ENCODE measurements at regions not wholly inside any gene's neighbourhood (a gene's known extent, or its start where the extent isn't known, plus 50 kb on each side); places are given as distances from the start of the nearest gene placed in this dataset.
"Not testable (repeated sequence)": the region's sequence is repeated elsewhere in the genome, so short reads cannot be mapped to it uniquely, and the experiment has no call there.

- DNase-seq (peak; percentile 23), ATAC-seq (peak; percentile 74)
- H3K9me3 Mint-ChIP-seq (ENCODE audit: insufficient read depth); POLR2A ChIA-PET; CTCF ChIA-PET; H3K4me3 Mint-ChIP-seq; H3K36me3 Mint-ChIP-seq (ENCODE audit: low read depth); H3K27me3 Mint-ChIP-seq (ENCODE audit: low read depth): not testable (repeated sequence)
- peaks cover 30% of the 10 kb centered on the region for H3K4me1 Mint-ChIP-seq (ENCODE audit: low read depth)
- H3K27ac Mint-ChIP-seq = peak overlapping the region; percentile 30
Observed at GRCh38 chr2:87525497-87525991, 222.3 kb upstream of the PLGLB2 start.

GRCh38 chr2:87526258-87526657 lies 221.6 kb upstream of the PLGLB2 start:
- CTCF ChIA-PET; H3K4me3 Mint-ChIP-seq; DNase-seq; H3K36me3 Mint-ChIP-seq (ENCODE audit: low read depth); POLR2A ChIA-PET; H3K27me3 Mint-ChIP-seq (ENCODE audit: low read depth); H3K27ac Mint-ChIP-seq; H3K9me3 Mint-ChIP-seq (ENCODE audit: insufficient read depth): not testable (repeated sequence)
- H3K4me1 Mint-ChIP-seq (ENCODE audit: low read depth) = peaks cover 26% of the 10 kb centered on the region
- ATAC-seq = peak; percentile 43

- H3K9me3 Mint-ChIP-seq (ENCODE audit: insufficient read depth); ATAC-seq; H3K36me3 Mint-ChIP-seq (ENCODE audit: low read depth); CTCF ChIA-PET; H3K27me3 Mint-ChIP-seq (ENCODE audit: low read depth); POLR2A ChIA-PET; DNase-seq; H3K27ac Mint-ChIP-seq; H3K4me3 Mint-ChIP-seq: not testable (repeated sequence)
- peaks cover 15% of the 10 kb centered on the region for H3K4me1 Mint-ChIP-seq (ENCODE audit: low read depth)
Observed at GRCh38 chr2:87531968-87532715, 215.7 kb upstream of the PLGLB2 start.

DNA sequence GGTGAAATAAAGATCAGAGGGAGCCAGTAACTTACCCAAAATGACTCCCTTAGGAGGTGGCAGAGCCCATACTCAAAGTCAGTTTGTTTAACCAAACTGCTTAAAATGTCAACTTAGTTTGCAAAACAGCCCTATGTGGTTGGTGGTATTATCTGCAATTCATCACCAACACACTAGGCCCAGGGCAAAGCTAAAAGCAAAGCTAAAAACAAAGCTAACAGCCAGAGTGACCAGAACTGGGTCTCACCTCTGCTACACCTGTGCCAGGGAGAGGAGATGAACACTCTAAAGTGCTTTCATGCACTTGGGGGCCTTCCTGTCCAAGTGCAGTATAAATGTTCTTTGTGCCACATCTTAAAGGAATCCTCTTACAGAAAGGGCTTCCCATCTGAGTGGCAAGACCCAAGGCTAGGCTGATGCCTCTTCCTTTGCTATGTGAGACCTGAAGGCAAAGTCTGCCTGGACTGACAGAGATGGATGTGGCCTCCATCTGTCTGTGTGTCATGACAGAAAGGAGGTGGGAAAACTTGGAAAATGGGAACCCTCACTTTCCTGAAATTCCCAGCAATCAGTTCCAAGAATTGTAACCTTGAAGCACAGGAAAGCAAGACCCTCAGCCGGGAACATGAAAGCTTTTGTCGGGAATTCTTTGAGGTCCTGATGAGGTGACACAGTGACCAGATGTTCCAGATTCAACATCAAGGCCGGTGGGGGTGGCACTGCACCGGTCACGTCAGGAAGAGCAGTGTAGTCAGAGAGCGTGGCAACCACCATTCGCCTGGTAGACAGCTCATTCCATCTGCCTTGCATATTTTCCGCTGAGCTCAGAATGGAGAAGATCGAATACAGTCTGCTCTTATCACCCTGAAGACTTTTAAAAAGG lies 214.3 kb upstream of the PLGLB2 start:
- H3K27ac Mint-ChIP-seq; H3K36me3 Mint-ChIP-seq (ENCODE audit: low read depth); H3K9me3 Mint-ChIP-seq (ENCODE audit: insufficient read depth); POLR2A ChIA-PET; H3K4me3 Mint-ChIP-seq; CTCF ChIA-PET; DNase-seq; H3K27me3 Mint-ChIP-seq (ENCODE audit: low read depth): not testable (repeated sequence)
- H3K4me1 Mint-ChIP-seq (ENCODE audit: low read depth) = peaks cover 19% of the 10 kb centered on the region
- ATAC-seq = peak; percentile 9

GRCh38 chr2:87534273-87534889 lies 213.5 kb upstream of the PLGLB2 start:
- H3K27ac Mint-ChIP-seq; ATAC-seq; DNase-seq; H3K4me3 Mint-ChIP-seq; H3K36me3 Mint-ChIP-seq (ENCODE audit: low read depth); H3K27me3 Mint-ChIP-seq (ENCODE audit: low read depth); H3K9me3 Mint-ChIP-seq (ENCODE audit: insufficient read depth); CTCF ChIA-PET; POLR2A ChIA-PET: not testable (repeated sequence)
- H3K4me1 Mint-ChIP-seq (ENCODE audit: low read depth) = peaks cover 22% of the 10 kb centered on the region

- H3K27me3 Mint-ChIP-seq (ENCODE audit: low read depth); DNase-seq; POLR2A ChIA-PET; H3K9me3 Mint-ChIP-seq (ENCODE audit: insufficient read depth); ATAC-seq; CTCF ChIA-PET; H3K36me3 Mint-ChIP-seq (ENCODE audit: low read depth); H3K4me3 Mint-ChIP-seq: not testable (repeated sequence)
- H3K27ac Mint-ChIP-seq = peak overlapping the region; percentile 55
- H3K4me1 Mint-ChIP-seq (ENCODE audit: low read depth) = peaks cover 21% of the 10 kb centered on the region
Observed at GRCh38 chr2:87536427-87536826, 211.5 kb upstream of the PLGLB2 start.

GRCh38 chr2:87537251-87537671 lies 210.6 kb upstream of the PLGLB2 start:
- CTCF ChIA-PET; H3K36me3 Mint-ChIP-seq (ENCODE audit: low read depth); H3K9me3 Mint-ChIP-seq (ENCODE audit: insufficient read depth); DNase-seq; H3K27me3 Mint-ChIP-seq (ENCODE audit: low read depth); H3K4me3 Mint-ChIP-seq; POLR2A ChIA-PET; ATAC-seq: not testable (repeated sequence)
- H3K4me1 Mint-ChIP-seq (ENCODE audit: low read depth) = peaks cover 20% of the 10 kb centered on the region
- H3K27ac Mint-ChIP-seq = peak overlapping the region; percentile 71

DNA sequence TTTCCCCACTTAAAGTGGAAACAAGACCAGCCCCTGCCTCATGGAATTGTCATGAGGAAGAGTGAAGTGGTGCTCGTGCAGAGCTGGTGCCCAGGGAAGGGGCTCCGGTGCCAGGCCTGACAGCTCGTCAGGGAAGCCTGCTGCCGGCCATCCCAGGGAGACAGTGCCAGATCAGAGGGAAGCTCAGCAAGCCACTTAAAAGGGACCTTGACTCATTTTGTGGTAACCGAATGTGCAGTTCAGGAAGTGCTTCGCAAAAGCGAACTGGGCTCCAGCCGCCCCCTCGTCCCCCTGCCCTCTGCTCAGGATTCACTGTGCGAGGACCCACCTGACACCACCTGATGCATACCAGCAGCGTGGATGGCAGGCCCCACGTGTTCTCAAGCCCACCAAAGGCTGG lies 209.6 kb upstream of the PLGLB2 start:
- peaks cover 20% of the 10 kb centered on the region for H3K4me1 Mint-ChIP-seq (ENCODE audit: low read depth)
- H3K27ac Mint-ChIP-seq; H3K36me3 Mint-ChIP-seq (ENCODE audit: low read depth); DNase-seq; H3K27me3 Mint-ChIP-seq (ENCODE audit: low read depth); CTCF ChIA-PET; H3K9me3 Mint-ChIP-seq (ENCODE audit: insufficient read depth); POLR2A ChIA-PET; H3K4me3 Mint-ChIP-seq: not testable (repeated sequence)
- peak; percentile 67 for ATAC-seq

- H3K9me3 Mint-ChIP-seq (ENCODE audit: insufficient read depth); H3K27me3 Mint-ChIP-seq (ENCODE audit: low read depth); CTCF ChIA-PET; H3K4me3 Mint-ChIP-seq; DNase-seq; ATAC-seq; H3K36me3 Mint-ChIP-seq (ENCODE audit: low read depth); POLR2A ChIA-PET; H3K27ac Mint-ChIP-seq: not testable (repeated sequence)
- peaks cover 18% of the 10 kb centered on the region for H3K4me1 Mint-ChIP-seq (ENCODE audit: low read depth)
Observed at GRCh38 chr2:87539151-87539943, 208.5 kb upstream of the PLGLB2 start.

GRCh38 chr2:87540242-87540641 lies 207.6 kb upstream of the PLGLB2 start:
- POLR2A ChIA-PET; H3K36me3 Mint-ChIP-seq (ENCODE audit: low read depth); H3K9me3 Mint-ChIP-seq (ENCODE audit: insufficient read depth); H3K27ac Mint-ChIP-seq; DNase-seq; ATAC-seq; H3K4me3 Mint-ChIP-seq; CTCF ChIA-PET; H3K27me3 Mint-ChIP-seq (ENCODE audit: low read depth): not testable (repeated sequence)
- H3K4me1 Mint-ChIP-seq (ENCODE audit: low read depth) = peaks cover 18% of the 10 kb centered on the region

DNA sequence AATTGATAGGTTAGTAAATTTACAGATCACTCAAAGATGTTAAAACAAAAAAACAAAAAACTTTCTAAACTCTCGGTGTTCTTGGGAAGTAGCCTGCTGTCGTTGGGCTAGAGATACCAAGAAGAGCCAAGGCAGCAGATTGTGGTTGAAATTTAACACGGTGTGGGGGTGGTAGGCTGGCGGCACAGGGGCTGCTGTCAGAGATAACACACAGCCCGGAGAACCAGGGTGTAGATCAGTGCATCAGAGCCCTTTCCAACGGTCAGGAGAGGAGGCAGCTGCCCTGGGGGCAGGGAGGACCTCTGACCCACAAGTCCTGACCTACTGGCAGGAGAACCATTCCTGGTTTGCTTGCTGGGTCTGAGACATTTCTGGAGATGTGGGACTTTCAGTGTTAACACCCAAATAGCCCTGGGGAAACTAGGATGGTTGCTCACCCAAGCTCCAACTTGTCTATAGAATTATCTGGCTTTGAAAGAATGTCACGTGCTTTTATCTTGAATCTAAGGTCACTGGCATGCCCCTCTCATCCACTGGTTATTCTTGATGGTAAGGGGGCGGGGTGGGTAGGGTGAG lies 205.2 kb upstream of the PLGLB2 start:
- peak; percentile 60 for ATAC-seq
- CTCF ChIA-PET; POLR2A ChIA-PET; H3K9me3 Mint-ChIP-seq (ENCODE audit: insufficient read depth); H3K4me3 Mint-ChIP-seq; H3K27me3 Mint-ChIP-seq (ENCODE audit: low read depth); H3K36me3 Mint-ChIP-seq (ENCODE audit: low read depth): not testable (repeated sequence)
- Mint-ChIP-seq H3K27ac (peak overlapping the region; percentile 87), H3K4me1 (ENCODE audit: low read depth) (peaks cover 10% of the 10 kb centered on the region)
- DNase-seq = peak; percentile 51
